ENCODE measurements at regions not wholly inside any gene's neighbourhood (a gene's known extent, or its start where the extent isn't known, plus 50 kb on each side); places are given as distances from the start of the nearest gene placed in this dataset.

DNA sequence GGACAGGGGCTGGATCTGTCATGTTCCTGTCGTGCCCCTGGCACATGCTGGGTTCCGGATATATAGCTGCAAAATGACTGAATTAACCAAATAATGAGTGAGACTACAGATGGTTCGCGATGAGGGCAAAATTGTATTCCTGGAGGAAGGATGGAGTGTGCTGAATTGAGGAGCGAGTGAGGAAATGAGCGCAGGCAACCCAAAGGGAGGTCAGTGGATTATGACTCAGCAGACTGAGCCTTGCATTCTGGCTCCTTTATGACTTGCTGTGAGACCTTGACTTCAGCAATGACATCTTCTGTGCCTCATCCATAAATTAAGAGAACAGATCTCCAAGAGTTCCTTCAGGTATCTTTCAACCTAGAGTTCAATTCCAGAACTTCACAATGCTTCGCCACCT is 115.0 kb upstream of the CLDN10 start:
- H3K36me3 Mint-ChIP-seq (ENCODE audit: insufficient read depth in 1 of 3, low read depth in 3 of 3), result no peaks in the 10 kb centered on the region
- Histone ChIP-seq H4K91ac (ENCODE audit: insufficient read length, low read depth, low read length) (no peak overlapping the region), H4K20me1 (ENCODE audit: control insufficient read depth, insufficient read depth, insufficient read length) (no peaks in the 10 kb centered on the region), H3K23ac (ENCODE audit: insufficient read length, low read depth, low read length) (no peak overlapping the region), H2BK120ac (ENCODE audit: low read depth, low read length, poor library complexity, severe bottlenecking) (no peak overlapping the region), H3K4me2 (ENCODE audit: insufficient read depth, insufficient read length, low read length) (no peak overlapping the region), H3K18ac (ENCODE audit: insufficient read length, low read depth, low read length) (no peak overlapping the region), H2BK20ac (ENCODE audit: low read depth, low read length, poor library complexity, severe bottlenecking) (no peak overlapping the region), H3K27me3 (ENCODE audit: insufficient read depth, low read length) (no peaks in the 10 kb centered on the region), H3K4me1 (ENCODE audit: insufficient read depth, low read length) (no peaks in the 10 kb centered on the region), H3K27ac (ENCODE audit: insufficient read length, low read depth, low read length) (no peak overlapping the region), H3K4ac (ENCODE audit: low read depth, low read length) (no peak overlapping the region), H3T11ph (ENCODE audit: low read length) (no peak overlapping the region), H3K9ac (ENCODE audit: extremely low read depth, insufficient read length, low read length) (no peak overlapping the region), H3K23me2 (ENCODE audit: insufficient read length, low read depth, low read length, poor library complexity, severe bottlenecking) (no peaks in the 10 kb centered on the region), H2AFZ (ENCODE audit: low read length) (no peak overlapping the region), H4K5ac (ENCODE audit: insufficient read length, low read depth, low read length) (no peak overlapping the region), H2BK5ac (ENCODE audit: insufficient read length, low read length) (no peak overlapping the region), H3K56ac (ENCODE audit: insufficient read length, low read depth, low read length) (no peak overlapping the region), H3K9me3 (ENCODE audit: control insufficient read depth, low read depth, low read length) (no peaks in the 10 kb centered on the region), H4K8ac (replicated peaks; ENCODE audit: insufficient read length, low read depth, low read length) (no peak overlapping the region), H3K14ac (ENCODE audit: insufficient read depth, low read length) (no peak overlapping the region), H2BK12ac (ENCODE audit: insufficient read length, low read depth, low read length) (no peak overlapping the region), H2BK15ac (ENCODE audit: low read depth, low read length) (no peak overlapping the region), H3K79me2 (ENCODE audit: insufficient read depth, low read length) (no peaks in the 10 kb centered on the region), H3K79me1 (ENCODE audit: insufficient read depth, low read depth, low read length, poor library complexity, severe bottlenecking) (no peaks in the 10 kb centered on the region), H2AK5ac (ENCODE audit: insufficient read length, low read length) (no peak overlapping the region)
- DNase-seq, result no peak
- H3K9me3 Mint-ChIP-seq, result no peaks in the 10 kb centered on the region; a peak in 1 of 5 replicates
- WGBS (ENCODE audit: extremely low coverage, insufficient read length, low lambda C conversion rate), result no CpG with 5 or more reads among the region's 7 CpGs
- H3K4me3 Mint-ChIP-seq, result no peak overlapping the region
- H3K27ac Mint-ChIP-seq, result peak overlapping the region in 1 of 3 experiments; percentile 8; a peak in 1 of 7 replicates
- no peaks in the 10 kb centered on the region; the same call in 1 of the 2 replicates for H3K27me3 Mint-ChIP-seq (ENCODE audit: low read depth)
- TF ChIP-seq, protein P1, sequence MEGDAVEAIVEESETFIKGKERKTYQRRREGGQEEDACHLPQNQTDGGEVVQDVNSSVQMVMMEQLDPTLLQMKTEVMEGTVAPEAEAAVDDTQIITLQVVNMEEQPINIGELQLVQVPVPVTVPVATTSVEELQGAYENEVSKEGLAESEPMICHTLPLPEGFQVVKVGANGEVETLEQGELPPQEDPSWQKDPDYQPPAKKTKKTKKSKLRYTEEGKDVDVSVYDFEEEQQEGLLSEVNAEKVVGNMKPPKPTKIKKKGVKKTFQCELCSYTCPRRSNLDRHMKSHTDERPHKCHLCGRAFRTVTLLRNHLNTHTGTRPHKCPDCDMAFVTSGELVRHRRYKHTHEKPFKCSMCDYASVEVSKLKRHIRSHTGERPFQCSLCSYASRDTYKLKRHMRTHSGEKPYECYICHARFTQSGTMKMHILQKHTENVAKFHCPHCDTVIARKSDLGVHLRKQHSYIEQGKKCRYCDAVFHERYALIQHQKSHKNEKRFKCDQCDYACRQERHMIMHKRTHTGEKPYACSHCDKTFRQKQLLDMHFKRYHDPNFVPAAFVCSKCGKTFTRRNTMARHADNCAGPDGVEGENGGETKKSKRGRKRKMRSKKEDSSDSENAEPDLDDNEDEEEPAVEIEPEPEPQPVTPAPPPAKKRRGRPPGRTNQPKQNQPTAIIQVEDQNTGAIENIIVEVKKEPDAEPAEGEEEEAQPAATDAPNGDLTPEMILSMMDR (conservative IDR thresholded peaks at IDR 0.05), result no peak
- H3K4me1 Mint-ChIP-seq, result no peaks in the 10 kb centered on the region; a peak in 1 of 4 replicates

Measured in H9 (cell line).